Right cardiac atrium (tissue), 5 donors: ENCODE measurements at regions not wholly inside any gene's neighbourhood (a gene's known extent, or its start where the extent isn't known, plus 50 kb on each side); places are given as distances from the start of the nearest gene placed in this dataset.

ENCODE experiments used
- ATAC-seq, 2 donors: fragments of 200-7000 bp; cut with Tn5 transposase; one replicate each; pipeline versions ENCODE4 v1.8.0 to v1.9.1; 2020; ENCODE audit warnings: moderate library complexity in 2 of 2, mild to moderate bottlenecking in 1 of 2
- DNase-seq, 3 donors: peaks; one replicate each; pipeline ENCODE4 v3.0.0-alpha.2; 2020
- H3K27ac ChIP-seq: one replicate; pipeline ENCODE4 v1.5.1; 2013; ENCODE audit warnings: mild to moderate bottlenecking, low read length, control low read depth, moderate library complexity
- H3K27me3 ChIP-seq: one replicate; pipeline ENCODE4 v1.6.1; 2013; ENCODE audit not compliant: control insufficient read depth, insufficient read depth
- H3K4me1 ChIP-seq: one replicate; pipeline ENCODE4 v1.6.1; 2013; ENCODE audit warnings: low read length; ENCODE audit not compliant: control insufficient read depth, insufficient read depth
- H3K4me3 ChIP-seq: one replicate; pipeline ENCODE4 v1.5.1; 2013; ENCODE audit warnings: low read length, control low read depth
- H3K9me3 ChIP-seq: one replicate; pipeline ENCODE4 v1.6.1; 2013; ENCODE audit warnings: low read length; ENCODE audit not compliant: control insufficient read depth
- WGBS: extraction: QIAGEN DNeasy Blood & Tissue Kit; methylation state at CpG from one replicate; pipeline ENCODE4 v1.1.7; 2013; 5-methylcytosine and 5-hydroxymethylcytosine counted together
- intact Hi-C, 4 donors: fragments of 100-400 bp; cut with DNase I; formaldehyde crosslinking; loops; one replicate each; pipeline versions ENCODE4 v1.11.0 to v1.14.0; 2022 to 2023
- donor health status: healthy with polysubstance abuse.
- donor health status: DM: no; HTN: yes; CAD: no.
- donor health status: DM: no; HTN: no; CAD: no.
- donor health status: DM: no; HTN: yes; CAD: no; lungs with severe emphysema.
- donor health status: DM: yes; HTN: yes; CAD: no.

DNA sequence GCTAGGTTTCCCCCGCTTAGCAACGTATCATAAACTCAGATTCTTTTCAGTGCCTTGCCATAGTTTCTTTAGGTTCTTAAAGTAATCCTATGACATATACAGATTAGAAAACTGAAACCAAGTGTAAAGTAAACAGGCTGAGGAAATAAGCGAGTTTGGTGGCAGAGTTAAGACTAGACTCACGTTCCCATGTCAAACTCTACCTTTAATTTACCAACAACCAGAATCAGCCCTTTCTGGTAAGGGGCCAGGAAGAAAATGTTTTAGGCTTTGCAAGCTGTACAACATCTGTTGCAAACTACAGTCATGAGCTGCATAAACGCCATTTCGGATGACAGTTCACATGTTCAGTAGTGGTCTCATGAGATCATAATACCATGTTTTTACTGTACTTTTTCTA, 128.0 kb upstream of the PRICKLE2 start:
- Histone ChIP-seq H3K4me3 (no peak overlapping the region), H3K27ac (no peak overlapping the region), H3K9me3 (no peaks in the 10 kb centered on the region), H3K27me3 (no peaks in the 10 kb centered on the region), H3K4me1 (peaks cover 9% of the 10 kb centered on the region)
- 62% methylated on average over 6 of the region's 6 CpGs for WGBS
- no peak for DNase-seq
- ATAC-seq, result no peak
- intact Hi-C loops, result no loop called here

- intact Hi-C loops, result no loop called here
Measured at GRCh38 chr3:64352639-64352992, 127.3 kb upstream of the PRICKLE2 start.

GRCh38 chr3:64351713-64352638, 126.7 kb upstream of the PRICKLE2 start:
- H3K4me3 ChIP-seq, result no peak overlapping the region
- H3K4me1 ChIP-seq, result peaks cover 9% of the 10 kb centered on the region
- WGBS, result 75% methylated on average over 7 of the region's 7 CpGs
- H3K9me3 ChIP-seq, result no peaks in the 10 kb centered on the region
- intact Hi-C loops, result no loop called here
- no peaks in the 10 kb centered on the region for H3K27me3 ChIP-seq
- no peak for DNase-seq
- no peak overlapping the region for H3K27ac ChIP-seq
- ATAC-seq, result peak; percentile 23 to 49

More at GRCh38 chr3:64352639-64352992, 127.3 kb upstream of the PRICKLE2 start:
- Histone ChIP-seq H3K27me3 (no peaks in the 10 kb centered on the region), H3K27ac (no peak overlapping the region), H3K9me3 (no peaks in the 10 kb centered on the region), H3K4me1 (peaks cover 9% of the 10 kb centered on the region), H3K4me3 (no peak overlapping the region)
- WGBS, result 53% methylated on average over 1 of the region's 1 CpG
- DNase-seq (no peak), ATAC-seq (no peak)

- WGBS, result 52% methylated on average over 6 of the region's 6 CpGs
- no peaks in the 10 kb centered on the region for H3K27me3 ChIP-seq
- DNase-seq, result no peak
- H3K4me1 ChIP-seq, result peaks cover 14% of the 10 kb centered on the region
- H3K9me3 ChIP-seq, result no peaks in the 10 kb centered on the region
- intact Hi-C loops, result no loop called here
- H3K27ac ChIP-seq, result no peak overlapping the region
- ATAC-seq, result no peak
- H3K4me3 ChIP-seq, result no peak overlapping the region
Measured at GRCh38 chr3:64349551-64349950, 124.3 kb upstream of the PRICKLE2 start.

DNA sequence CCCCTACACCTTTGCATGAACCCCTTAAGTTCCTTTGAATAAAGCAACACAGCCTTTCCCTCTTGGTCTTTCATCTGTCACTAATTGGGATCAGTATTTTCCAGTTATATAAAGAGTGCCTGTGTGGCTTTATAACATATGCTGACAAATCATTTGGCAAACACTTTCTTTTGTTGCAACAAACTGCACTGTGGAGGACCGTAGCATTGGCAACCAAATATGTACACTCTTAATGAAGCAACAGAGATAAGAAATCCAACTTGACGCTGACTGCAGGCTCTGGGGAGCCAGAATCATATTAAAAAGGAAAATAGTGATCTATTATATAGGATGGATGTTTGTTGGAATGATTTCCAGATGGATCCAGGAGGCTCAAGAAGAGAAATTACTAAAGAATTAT, 120.1 kb upstream of the PRICKLE2 start:
- H3K4me1 ChIP-seq, result peaks cover 9% of the 10 kb centered on the region
- no peak overlapping the region for H3K4me3 ChIP-seq
- H3K27ac ChIP-seq, result no peak overlapping the region
- ATAC-seq (peak; percentile 87 to 89), DNase-seq (peak in 1 of 3 donors; percentile 22)
- H3K27me3 ChIP-seq, result no peaks in the 10 kb centered on the region
- H3K9me3 ChIP-seq, result no peaks in the 10 kb centered on the region
- intact Hi-C loops, result no loop called here
- WGBS, result 13% methylated on average over 2 of the region's 2 CpGs

GRCh38 chr3:64344721-64345207, 119.5 kb upstream of the PRICKLE2 start:
- Histone ChIP-seq H3K4me3 (no peak overlapping the region), H3K27ac (no peak overlapping the region), H3K9me3 (no peaks in the 10 kb centered on the region), H3K27me3 (no peaks in the 10 kb centered on the region), H3K4me1 (peaks cover 9% of the 10 kb centered on the region)
- DNase-seq, result peak in 1 of 3 donors; percentile 41
- ATAC-seq, result no peak
- WGBS, result 67% methylated on average over 4 of the region's 4 CpGs
- intact Hi-C loops, result no loop called here

DNA sequence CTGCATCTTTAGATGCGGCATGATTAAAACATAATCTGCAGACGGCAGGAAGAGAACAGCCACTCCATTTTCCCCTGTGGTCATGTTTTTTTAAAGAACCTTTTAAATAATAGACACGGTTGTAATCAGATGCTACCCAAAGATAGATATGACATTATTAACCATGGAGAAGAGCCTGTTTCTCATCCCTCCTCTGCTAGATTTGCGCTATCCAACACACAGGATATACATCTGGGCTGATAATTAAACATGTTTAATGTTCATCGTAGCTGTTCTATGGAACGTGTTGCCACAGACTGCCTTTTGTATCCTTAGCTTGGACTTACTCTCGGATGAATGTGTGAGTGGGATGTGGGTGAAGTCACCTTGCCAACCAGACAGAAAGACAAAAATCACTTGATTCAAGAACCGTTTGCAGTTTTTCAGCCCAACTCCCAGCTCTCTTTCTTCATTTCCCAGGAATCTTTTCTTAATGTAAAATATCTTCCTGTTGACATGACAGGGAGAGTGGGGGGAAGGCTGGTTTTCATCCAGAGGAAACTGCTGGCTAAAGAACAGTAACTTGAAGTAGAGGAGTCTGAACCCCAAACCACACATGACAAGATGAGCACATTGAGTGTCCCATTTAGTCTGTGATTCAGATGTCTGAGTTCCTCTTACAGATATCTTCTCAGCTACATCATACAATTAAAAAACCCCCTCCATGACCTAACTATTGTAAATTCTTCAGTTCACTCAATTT, 118.6 kb upstream of the PRICKLE2 start:
- DNase-seq (no peak), ATAC-seq (no peak)
- no peak overlapping the region for H3K27ac ChIP-seq
- H3K27me3 ChIP-seq, result no peaks in the 10 kb centered on the region
- no peaks in the 10 kb centered on the region for H3K9me3 ChIP-seq
- H3K4me3 ChIP-seq, result no peak overlapping the region
- intact Hi-C loops, result no loop called here
- WGBS, result 56% methylated on average over 8 of the region's 8 CpGs
- peaks cover 9% of the 10 kb centered on the region for H3K4me1 ChIP-seq

- Histone ChIP-seq H3K27ac (no peak overlapping the region), H3K9me3 (no peaks in the 10 kb centered on the region), H3K4me3 (no peak overlapping the region), H3K27me3 (no peaks in the 10 kb centered on the region), H3K4me1 (peaks cover 9% of the 10 kb centered on the region)
- DNase-seq (no peak), ATAC-seq (no peak)
- WGBS, result 72% methylated on average over 6 of the region's 6 CpGs
- intact Hi-C loops, result no loop called here
Measured at GRCh38 chr3:64342940-64343688, 117.8 kb upstream of the PRICKLE2 start.

DNA sequence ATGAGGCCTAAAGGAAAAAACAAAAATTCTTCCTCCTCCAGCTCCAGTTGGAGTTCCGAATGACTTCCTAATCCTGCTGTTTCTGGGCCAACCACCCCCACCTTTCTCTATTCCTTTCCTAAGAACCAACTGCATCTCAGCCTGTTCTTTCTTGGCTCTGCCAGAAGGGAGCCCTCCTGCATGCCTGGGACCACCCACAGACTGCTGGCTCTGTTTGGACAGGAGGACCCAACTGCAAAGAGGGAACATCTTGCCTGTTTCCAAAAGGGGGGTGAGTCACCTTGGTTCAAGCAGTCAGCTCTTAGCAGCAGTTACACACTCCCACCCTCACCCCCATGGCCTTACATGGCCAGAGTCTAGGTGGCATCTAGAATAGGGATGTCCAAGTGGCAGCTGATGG, 116.0 kb upstream of the PRICKLE2 start:
- ATAC-seq (peak in 1 of 2 donors; percentile 6), DNase-seq (no peak)
- peaks cover 9% of the 10 kb centered on the region for H3K4me1 ChIP-seq
- no peak overlapping the region for H3K4me3 ChIP-seq
- H3K27me3 ChIP-seq, result no peaks in the 10 kb centered on the region
- intact Hi-C loops, result no loop called here
- no peak overlapping the region for H3K27ac ChIP-seq
- WGBS, result 63% methylated on average over 1 of the region's 1 CpG
- no peaks in the 10 kb centered on the region for H3K9me3 ChIP-seq

DNA sequence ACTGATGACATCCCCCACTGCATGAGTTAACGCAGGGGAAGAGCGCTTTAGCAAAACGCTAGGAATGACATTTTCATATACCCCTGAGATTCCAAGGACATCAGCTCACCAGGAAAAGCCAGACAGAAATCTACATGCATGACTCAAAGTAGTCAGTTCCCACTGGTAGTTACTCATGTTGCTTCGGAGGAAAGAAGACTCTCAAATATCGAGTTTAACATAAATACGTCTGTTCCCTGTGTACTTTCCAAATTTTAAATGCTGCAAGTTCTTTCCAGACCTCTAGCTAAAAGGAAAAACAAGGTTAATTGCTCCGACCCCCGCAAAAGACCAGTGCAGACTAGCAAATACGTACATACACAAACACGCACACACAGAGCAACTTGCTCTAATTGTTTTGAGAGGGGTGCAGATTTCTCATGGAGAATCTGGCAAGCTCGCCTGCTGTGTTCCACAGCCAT, 115.4 kb upstream of the PRICKLE2 start:
- Histone ChIP-seq H3K4me3 (no peak overlapping the region), H3K27me3 (no peaks in the 10 kb centered on the region), H3K27ac (no peak overlapping the region), H3K9me3 (no peaks in the 10 kb centered on the region), H3K4me1 (peaks cover 9% of the 10 kb centered on the region)
- WGBS, result 73% methylated on average over 11 of the region's 11 CpGs
- no peak for DNase-seq
- no peak for ATAC-seq
- intact Hi-C loops, result no loop called here
